Liver (tissue), 8 donors: ENCODE measurements at regions not wholly inside any gene's neighbourhood (a gene's known extent, or its start where the extent isn't known, plus 50 kb on each side); places are given as distances from the start of the nearest gene placed in this dataset.

ENCODE experiments used
- DNase-seq: peaks from one replicate; pipeline ENCODE4 v3.0.0-alpha.2; 2017; ENCODE audit warnings: low spot score
- H3K27ac ChIP-seq, 2 donors: one replicate each; pipeline ENCODE4 v1.7.0; 2013; ENCODE audit warnings: inconsistent platforms in 2 of 2, low read length in 2 of 2, control low read depth in 1 of 2, low read depth in 1 of 2, mild to moderate bottlenecking in 1 of 2
- H3K27me3 ChIP-seq, 4 donors: one replicate each; pipeline versions ENCODE4 v1.6.1 to v1.7.0; 2013; ENCODE audit warnings: low read length in 3 of 4, inconsistent platforms in 1 of 4, mild to moderate bottlenecking in 1 of 4, moderate library complexity in 1 of 4; ENCODE audit not compliant: control insufficient read depth in 4 of 4, insufficient read depth in 4 of 4
- H3K36me3 ChIP-seq, 4 donors: one replicate each; pipeline versions ENCODE4 v1.6.1 to v1.7.0; 2013; ENCODE audit warnings: low read length in 3 of 4, mild to moderate bottlenecking in 3 of 4, low read depth in 1 of 4, moderate library complexity in 1 of 4; ENCODE audit not compliant: control insufficient read depth in 4 of 4, insufficient read depth in 3 of 4
- H3K4me1 ChIP-seq, 4 donors: one replicate each; pipeline versions ENCODE4 v1.6.1 to v1.7.0; 2013; ENCODE audit warnings: low read length in 3 of 4, mild to moderate bottlenecking in 3 of 4, moderate library complexity in 1 of 4; ENCODE audit not compliant: control insufficient read depth in 4 of 4, insufficient read depth in 4 of 4
- H3K4me3 ChIP-seq, 3 donors: one replicate each; pipeline versions ENCODE4 v1.6.1 to v1.7.0; 2013; ENCODE audit warnings: low read length in 3 of 3, control low read depth in 1 of 3, low read depth in 1 of 3, mild to moderate bottlenecking in 1 of 3
- H3K9ac ChIP-seq, 2 donors: one replicate each; pipeline ENCODE4 v1.7.0; 2013; ENCODE audit warnings: low read length in 2 of 2, mild to moderate bottlenecking in 2 of 2, moderate library complexity in 2 of 2, control low read depth in 1 of 2, low read depth in 1 of 2
- H3K9me3 ChIP-seq, 4 donors: one replicate each; pipeline versions ENCODE4 v1.6.1 to v1.7.0; 2013; ENCODE audit warnings: low read length in 3 of 4; ENCODE audit not compliant: control insufficient read depth in 4 of 4
- EGR1 ChIP-seq, 2 donors: IDR thresholded peaks; 2 replicates each; pipeline ENCODE4 v1.6.1; 2016 to 2018; ENCODE audit warnings: antibody characterized with exemption in 2 of 2, low read depth in 2 of 2
- FOXA1 ChIP-seq: IDR thresholded peaks from 2 replicates; pipeline ENCODE4 v1.6.1; 2016; ENCODE audit warnings: antibody characterized with exemption
- FOXA2 ChIP-seq: IDR thresholded peaks from 2 replicates; pipeline ENCODE4 v1.6.1; 2016; ENCODE audit warnings: antibody characterized with exemption
- GABPA ChIP-seq, 2 donors: IDR thresholded peaks in 1 of 2; conservative IDR thresholded peaks in 1 of 2; 2 replicates each; pipeline ENCODE4 v1.6.1; 2016; ENCODE audit warnings: antibody characterized with exemption in 2 of 2, mild to moderate bottlenecking in 1 of 2, moderate library complexity in 1 of 2
- HNF4A ChIP-seq, 2 donors: conservative IDR thresholded peaks; 2 replicates each; pipeline ENCODE4 v1.6.1; 2016; ENCODE audit warnings: antibody characterized with exemption in 2 of 2, mild to moderate bottlenecking in 2 of 2
- HNF4G ChIP-seq: IDR thresholded peaks from 2 replicates; pipeline ENCODE4 v1.6.1; 2016; ENCODE audit warnings: antibody characterized with exemption
- JUND ChIP-seq, 2 donors: IDR thresholded peaks; 2 replicates each; pipeline ENCODE4 v1.6.1; 2016; ENCODE audit warnings: antibody characterized with exemption in 2 of 2
- NR2F2 ChIP-seq: IDR thresholded peaks from 2 replicates; pipeline ENCODE4 v1.6.1; 2016; ENCODE audit warnings: antibody characterized with exemption
- RAD21 ChIP-seq, 2 donors: IDR thresholded peaks; 2 replicates each; pipeline ENCODE4 v1.6.1; 2016; ENCODE audit warnings: antibody characterized with exemption in 2 of 2, mild to moderate bottlenecking in 2 of 2
- RXRA ChIP-seq, 2 donors: IDR thresholded peaks; 2 replicates each; pipeline ENCODE4 v1.6.1; 2017 to 2018; ENCODE audit warnings: antibody characterized with exemption in 2 of 2, mild to moderate bottlenecking in 1 of 2
- SP1 ChIP-seq: IDR thresholded peaks from 2 replicates; pipeline ENCODE4 v1.6.1; 2018; ENCODE audit warnings: antibody characterized with exemption, mild to moderate bottlenecking
- TAF1 ChIP-seq: conservative IDR thresholded peaks from 2 replicates; pipeline ENCODE4 v1.6.1; 2016; ENCODE audit warnings: antibody characterized with exemption, mild to moderate bottlenecking
- YY1 ChIP-seq: IDR thresholded peaks from 2 replicates; pipeline ENCODE4 v1.6.1; 2016; ENCODE audit warnings: antibody characterized with exemption, mild to moderate bottlenecking
- WGBS: extraction: QIAGEN DNeasy Blood & Tissue Kit; methylation state at CpG from one replicate; pipeline ENCODE4 v1.1.7; 2013; 5-methylcytosine and 5-hydroxymethylcytosine counted together
- TF ChIP-seq, protein P1 (sequence below): IDR thresholded peaks from 2 replicates; pipeline ENCODE4 v1.6.1; 2016; ENCODE audit warnings: antibody characterized with exemption
- TF ChIP-seq, protein P2 (sequence below): IDR thresholded peaks from 2 replicates; pipeline ENCODE4 v1.6.1; 2016; ENCODE audit warnings: antibody characterized with exemption
- TF ChIP-seq, protein P3 (sequence below): IDR thresholded peaks from 2 replicates; pipeline ENCODE4 v1.6.1; 2016; ENCODE audit warnings: antibody characterized with exemption
- TF ChIP-seq, protein P4 (sequence below): fragments of 150-350 bp; IDR thresholded peaks from 2 replicates; pipeline ENCODE4 v1.5.1; 2017; ENCODE audit warnings: improper control_type of control experiment, low read depth, low read length; ENCODE audit not compliant: missing input control
- TF ChIP-seq, protein P5 (sequence below): IDR thresholded peaks from 2 replicates; pipeline ENCODE4 v1.6.1; 2016; ENCODE audit warnings: antibody characterized with exemption, mild to moderate bottlenecking
- donor health status: healthy.
- donor health status: healthy.
- donor health status: healthy.
- donor health status: healthy.
- donor health status: healthy.

DNA sequence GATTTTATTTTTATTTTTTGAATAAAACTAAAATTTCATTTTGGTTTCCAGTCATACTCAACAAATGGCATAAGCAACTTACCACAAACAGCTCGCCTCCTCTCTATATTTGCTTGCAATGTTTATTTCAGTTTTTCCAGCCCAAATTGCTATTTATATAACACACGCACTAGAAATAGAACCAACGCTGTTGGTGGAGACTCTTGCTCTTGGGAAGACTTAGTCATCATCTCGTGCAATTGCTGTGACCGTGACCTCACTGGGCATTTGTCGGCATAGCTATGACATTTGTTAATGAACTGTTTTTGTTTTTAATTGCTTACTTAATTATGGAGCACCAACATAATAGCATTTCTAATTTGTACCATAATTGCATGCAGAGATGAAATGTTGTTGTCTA is 153.1 kb upstream of the OTX2 start:
- no peak for DNase-seq
- H3K9me3 ChIP-seq = no peaks in the 10 kb centered on the region
- H3K27ac ChIP-seq = no peak overlapping the region
- no peak overlapping the region for H3K9ac ChIP-seq
- no peaks in the 10 kb centered on the region for H3K36me3 ChIP-seq
- 84% methylated on average over 6 of the region's 6 CpGs for WGBS
- no peaks in the 10 kb centered on the region for H3K27me3 ChIP-seq
- H3K4me3 ChIP-seq = no peak overlapping the region
- TF ChIP-seq SP1 (no peak), JUND (IDR thresholded peaks at IDR 0.05) (no peak)
- H3K4me1 ChIP-seq = no peaks in the 10 kb centered on the region

DNA sequence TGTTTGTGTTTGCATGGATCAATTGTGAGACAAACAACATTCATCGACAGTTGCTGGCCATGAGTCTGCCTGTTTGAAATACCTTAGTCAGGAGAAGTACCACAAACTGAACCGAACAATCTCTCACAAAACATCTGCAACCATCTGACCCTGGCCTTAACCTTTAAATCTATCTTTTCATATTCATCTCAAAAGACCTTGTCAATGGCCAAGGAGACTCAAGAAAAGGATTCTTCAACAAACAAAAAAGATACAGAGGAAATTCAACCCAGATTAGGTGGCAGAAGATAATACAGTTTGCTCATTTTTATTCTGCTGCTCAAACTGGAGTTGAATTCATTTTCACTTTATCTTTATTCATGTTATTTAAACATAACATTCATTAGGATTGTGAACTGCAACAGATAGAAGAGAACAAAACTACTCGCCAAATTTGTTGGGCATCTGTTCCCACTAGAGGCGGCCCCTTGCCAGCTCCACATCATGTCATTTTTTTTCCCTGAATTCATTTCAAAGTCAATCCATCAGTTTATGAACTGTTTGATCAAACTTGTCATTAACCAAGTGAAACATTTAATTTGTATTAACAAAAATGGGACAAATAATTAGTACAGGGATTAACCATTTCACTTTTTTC is 152.3 kb upstream of the OTX2 start:
- no peak for DNase-seq
- H3K9me3 ChIP-seq = no peaks in the 10 kb centered on the region
- H3K27ac ChIP-seq = no peak overlapping the region
- no peaks in the 10 kb centered on the region for H3K27me3 ChIP-seq
- no peak for TF ChIP-seq HNF4A (conservative IDR thresholded peaks at IDR 0.05)
- no peak for TF ChIP-seq JUND (IDR thresholded peaks at IDR 0.05)
- TF ChIP-seq TAF1 = no peak
- TF ChIP-seq, protein P1, sequence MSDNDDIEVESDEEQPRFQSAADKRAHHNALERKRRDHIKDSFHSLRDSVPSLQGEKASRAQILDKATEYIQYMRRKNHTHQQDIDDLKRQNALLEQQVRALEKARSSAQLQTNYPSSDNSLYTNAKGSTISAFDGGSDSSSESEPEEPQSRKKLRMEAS = no peak
- TF ChIP-seq, protein P2, sequence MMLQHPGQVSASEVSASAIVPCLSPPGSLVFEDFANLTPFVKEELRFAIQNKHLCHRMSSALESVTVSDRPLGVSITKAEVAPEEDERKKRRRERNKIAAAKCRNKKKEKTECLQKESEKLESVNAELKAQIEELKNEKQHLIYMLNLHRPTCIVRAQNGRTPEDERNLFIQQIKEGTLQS = no peak
- TF ChIP-seq RXRA (IDR thresholded peaks at IDR 0.05) = no peak
- TF ChIP-seq HNF4G = no peak
- no peak for TF ChIP-seq EGR1 (IDR thresholded peaks at IDR 0.05; ENCODE audit: low read depth in 2 of 2)
- WGBS = 57% methylated on average over 4 of the region's 4 CpGs
- no peaks in the 10 kb centered on the region for H3K36me3 ChIP-seq
- H3K9ac ChIP-seq = no peak overlapping the region
- H3K4me3 ChIP-seq = no peak overlapping the region
- H3K4me1 ChIP-seq = no peaks in the 10 kb centered on the region

DNA sequence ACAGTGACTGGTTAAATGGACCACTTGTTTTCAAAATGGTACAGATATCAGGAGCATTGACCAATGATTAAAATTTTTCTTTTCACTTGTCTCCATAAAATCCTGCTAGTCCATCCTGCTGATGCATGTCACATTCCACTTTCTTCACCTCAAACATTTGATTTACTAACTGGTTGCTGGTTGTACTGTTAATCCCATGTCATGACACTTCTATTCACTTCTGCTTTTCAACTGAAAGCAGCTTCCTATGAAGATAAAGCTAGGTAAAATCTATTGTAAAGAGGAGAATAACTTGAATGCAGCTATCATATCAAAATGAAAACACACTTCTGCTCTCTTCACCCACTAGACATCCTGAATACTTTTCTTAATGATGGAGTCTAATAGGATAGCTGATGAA is 149.6 kb upstream of the OTX2 start:
- no peaks in the 10 kb centered on the region for H3K27me3 ChIP-seq
- H3K27ac ChIP-seq = no peak overlapping the region
- DNase-seq = no peak
- no peaks in the 10 kb centered on the region for H3K4me1 ChIP-seq
- H3K36me3 ChIP-seq = no peaks in the 10 kb centered on the region
- H3K9ac ChIP-seq = no peak overlapping the region
- TF ChIP-seq, protein P3, sequence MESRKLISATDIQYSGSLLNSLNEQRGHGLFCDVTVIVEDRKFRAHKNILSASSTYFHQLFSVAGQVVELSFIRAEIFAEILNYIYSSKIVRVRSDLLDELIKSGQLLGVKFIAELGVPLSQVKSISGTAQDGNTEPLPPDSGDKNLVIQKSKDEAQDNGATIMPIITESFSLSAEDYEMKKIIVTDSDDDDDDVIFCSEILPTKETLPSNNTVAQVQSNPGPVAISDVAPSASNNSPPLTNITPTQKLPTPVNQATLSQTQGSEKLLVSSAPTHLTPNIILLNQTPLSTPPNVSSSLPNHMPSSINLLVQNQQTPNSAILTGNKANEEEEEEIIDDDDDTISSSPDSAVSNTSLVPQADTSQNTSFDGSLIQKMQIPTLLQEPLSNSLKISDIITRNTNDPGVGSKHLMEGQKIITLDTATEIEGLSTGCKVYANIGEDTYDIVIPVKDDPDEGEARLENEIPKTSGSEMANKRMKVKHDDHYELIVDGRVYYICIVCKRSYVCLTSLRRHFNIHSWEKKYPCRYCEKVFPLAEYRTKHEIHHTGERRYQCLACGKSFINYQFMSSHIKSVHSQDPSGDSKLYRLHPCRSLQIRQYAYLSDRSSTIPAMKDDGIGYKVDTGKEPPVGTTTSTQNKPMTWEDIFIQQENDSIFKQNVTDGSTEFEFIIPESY = no peak
- TF ChIP-seq GABPA (IDR thresholded peaks at IDR 0.05 in 1 of 2, conservative IDR thresholded peaks at IDR 0.05 in 1 of 2) (no peak), EGR1 (IDR thresholded peaks at IDR 0.05; ENCODE audit: low read depth in 2 of 2) (no peak), HNF4G (no peak), FOXA1 (no peak), NR2F2 (no peak), HNF4A (conservative IDR thresholded peaks at IDR 0.05) (no peak), FOXA2 (no peak), TAF1 (no peak), YY1 (no peak), SP1 (no peak), JUND (IDR thresholded peaks at IDR 0.05) (no peak), RAD21 (IDR thresholded peaks at IDR 0.05) (no peak)
- TF ChIP-seq, protein P4, sequence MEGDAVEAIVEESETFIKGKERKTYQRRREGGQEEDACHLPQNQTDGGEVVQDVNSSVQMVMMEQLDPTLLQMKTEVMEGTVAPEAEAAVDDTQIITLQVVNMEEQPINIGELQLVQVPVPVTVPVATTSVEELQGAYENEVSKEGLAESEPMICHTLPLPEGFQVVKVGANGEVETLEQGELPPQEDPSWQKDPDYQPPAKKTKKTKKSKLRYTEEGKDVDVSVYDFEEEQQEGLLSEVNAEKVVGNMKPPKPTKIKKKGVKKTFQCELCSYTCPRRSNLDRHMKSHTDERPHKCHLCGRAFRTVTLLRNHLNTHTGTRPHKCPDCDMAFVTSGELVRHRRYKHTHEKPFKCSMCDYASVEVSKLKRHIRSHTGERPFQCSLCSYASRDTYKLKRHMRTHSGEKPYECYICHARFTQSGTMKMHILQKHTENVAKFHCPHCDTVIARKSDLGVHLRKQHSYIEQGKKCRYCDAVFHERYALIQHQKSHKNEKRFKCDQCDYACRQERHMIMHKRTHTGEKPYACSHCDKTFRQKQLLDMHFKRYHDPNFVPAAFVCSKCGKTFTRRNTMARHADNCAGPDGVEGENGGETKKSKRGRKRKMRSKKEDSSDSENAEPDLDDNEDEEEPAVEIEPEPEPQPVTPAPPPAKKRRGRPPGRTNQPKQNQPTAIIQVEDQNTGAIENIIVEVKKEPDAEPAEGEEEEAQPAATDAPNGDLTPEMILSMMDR = no peak
- TF ChIP-seq, protein P5, sequence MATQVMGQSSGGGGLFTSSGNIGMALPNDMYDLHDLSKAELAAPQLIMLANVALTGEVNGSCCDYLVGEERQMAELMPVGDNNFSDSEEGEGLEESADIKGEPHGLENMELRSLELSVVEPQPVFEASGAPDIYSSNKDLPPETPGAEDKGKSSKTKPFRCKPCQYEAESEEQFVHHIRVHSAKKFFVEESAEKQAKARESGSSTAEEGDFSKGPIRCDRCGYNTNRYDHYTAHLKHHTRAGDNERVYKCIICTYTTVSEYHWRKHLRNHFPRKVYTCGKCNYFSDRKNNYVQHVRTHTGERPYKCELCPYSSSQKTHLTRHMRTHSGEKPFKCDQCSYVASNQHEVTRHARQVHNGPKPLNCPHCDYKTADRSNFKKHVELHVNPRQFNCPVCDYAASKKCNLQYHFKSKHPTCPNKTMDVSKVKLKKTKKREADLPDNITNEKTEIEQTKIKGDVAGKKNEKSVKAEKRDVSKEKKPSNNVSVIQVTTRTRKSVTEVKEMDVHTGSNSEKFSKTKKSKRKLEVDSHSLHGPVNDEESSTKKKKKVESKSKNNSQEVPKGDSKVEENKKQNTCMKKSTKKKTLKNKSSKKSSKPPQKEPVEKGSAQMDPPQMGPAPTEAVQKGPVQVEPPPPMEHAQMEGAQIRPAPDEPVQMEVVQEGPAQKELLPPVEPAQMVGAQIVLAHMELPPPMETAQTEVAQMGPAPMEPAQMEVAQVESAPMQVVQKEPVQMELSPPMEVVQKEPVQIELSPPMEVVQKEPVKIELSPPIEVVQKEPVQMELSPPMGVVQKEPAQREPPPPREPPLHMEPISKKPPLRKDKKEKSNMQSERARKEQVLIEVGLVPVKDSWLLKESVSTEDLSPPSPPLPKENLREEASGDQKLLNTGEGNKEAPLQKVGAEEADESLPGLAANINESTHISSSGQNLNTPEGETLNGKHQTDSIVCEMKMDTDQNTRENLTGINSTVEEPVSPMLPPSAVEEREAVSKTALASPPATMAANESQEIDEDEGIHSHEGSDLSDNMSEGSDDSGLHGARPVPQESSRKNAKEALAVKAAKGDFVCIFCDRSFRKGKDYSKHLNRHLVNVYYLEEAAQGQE = no peak
- TF ChIP-seq, protein P2 = no peak
- no peaks in the 10 kb centered on the region for H3K9me3 ChIP-seq
- no peak overlapping the region for H3K4me3 ChIP-seq
